Neural cell (in vitro differentiated cells): ENCODE measurements at regions not wholly inside any gene's neighbourhood (a gene's known extent, or its start where the extent isn't known, plus 50 kb on each side); places are given as distances from the start of the nearest gene placed in this dataset.
"Not testable (repeated sequence)": the region's sequence is repeated elsewhere in the genome, so short reads cannot be mapped to it uniquely, and the experiment has no call there.

Source experiments
- H2AFZ ChIP-seq: fragments of 200-600, 300-800 bp; sonication (generic), shearing (Covaris generic); 2 replicates; pipeline ENCODE4 v1.6.0; 2014; ENCODE audit warnings: low read depth, mild to moderate bottlenecking, antibody characterized with exemption, low read length, moderate library complexity
- H3F3A ChIP-seq: fragments of 200-600 bp; shearing (Covaris generic); 2 replicates; pipeline ENCODE4 v1.6.1; 2016; ENCODE audit warnings: mild to moderate bottlenecking, moderate library complexity, mixed read lengths, antibody characterized with exemption, low read length; ENCODE audit not compliant: insufficient read depth, poor library complexity, severe bottlenecking
- H3K27ac ChIP-seq: fragments of 200-600, 300-800 bp; sonication (generic), shearing (Covaris generic); 2 replicates; pipeline ENCODE4 v1.5.1; 2014; ENCODE audit warnings: mild to moderate bottlenecking, low read length, moderate library complexity
- H3K27me3 ChIP-seq: fragments of 300-800, 200-600 bp; sonication (generic), shearing (Covaris generic); 2 replicates; pipeline ENCODE4 v1.6.0; 2014; ENCODE audit warnings: mild to moderate bottlenecking, low read depth, low read length, moderate library complexity; ENCODE audit not compliant: insufficient read depth
- H3K36me3 ChIP-seq: fragments of 300-800, 200-600 bp; sonication (generic), shearing (Covaris generic); 2 replicates; pipeline ENCODE4 v1.5.1; 2014; ENCODE audit warnings: mild to moderate bottlenecking, antibody characterized with exemption, low read length, moderate library complexity; ENCODE audit not compliant: insufficient read depth
- H3K4me2 ChIP-seq: fragments of 300-800, 200-600 bp; sonication (generic), shearing (Covaris generic); 2 replicates; pipeline ENCODE4 v1.6.0; 2014; ENCODE audit warnings: mild to moderate bottlenecking, low read length
- H3K4me3 ChIP-seq: fragments of 300-800, 200-600 bp; sonication (generic), shearing (Covaris generic); 2 replicates; pipeline ENCODE4 v1.5.1; 2014; ENCODE audit warnings: mild to moderate bottlenecking, low read length, moderate library complexity
- H3K79me2 ChIP-seq: fragments of 200-600 bp; shearing (Covaris generic); replicated peaks from 2 replicates; pipeline ENCODE4 v1.6.0; 2014; ENCODE audit warnings: mild to moderate bottlenecking, low read length, moderate library complexity; ENCODE audit not compliant: insufficient read depth
- H3K9ac ChIP-seq: fragments of 300-800, 200-600 bp; sonication (generic), shearing (Covaris generic); 2 replicates; pipeline ENCODE4 v1.6.1; 2016; ENCODE audit warnings: mild to moderate bottlenecking, low read length, mixed read lengths
- H3K9me2 ChIP-seq: fragments of 200-600 bp; shearing (Covaris generic); 2 replicates; pipeline ENCODE4 v1.6.1; 2016; ENCODE audit warnings: mild to moderate bottlenecking, low read length, mixed read lengths; ENCODE audit not compliant: insufficient read depth
- H3K9me3 ChIP-seq: fragments of 200-600, 300-800 bp; sonication (generic), shearing (Covaris generic); 2 replicates; pipeline ENCODE4 v1.6.1; 2016; ENCODE audit warnings: mild to moderate bottlenecking, mixed run types, low read length, moderate library complexity, mixed read lengths
- H4K20me1 ChIP-seq: fragments of 200-600 bp; shearing (Covaris generic); 2 replicates; pipeline ENCODE4 v1.6.1; 2016; ENCODE audit warnings: mild to moderate bottlenecking, mixed run types; ENCODE audit not compliant: insufficient read depth
- small RNA-seq, 3 experiments: library from RNA; depleted of rRNA; stranded (forward); fragments of <200 nt; gene quantifications; one replicate each; pipeline ENCODE3, GENCODE V24; 2012

DNA sequence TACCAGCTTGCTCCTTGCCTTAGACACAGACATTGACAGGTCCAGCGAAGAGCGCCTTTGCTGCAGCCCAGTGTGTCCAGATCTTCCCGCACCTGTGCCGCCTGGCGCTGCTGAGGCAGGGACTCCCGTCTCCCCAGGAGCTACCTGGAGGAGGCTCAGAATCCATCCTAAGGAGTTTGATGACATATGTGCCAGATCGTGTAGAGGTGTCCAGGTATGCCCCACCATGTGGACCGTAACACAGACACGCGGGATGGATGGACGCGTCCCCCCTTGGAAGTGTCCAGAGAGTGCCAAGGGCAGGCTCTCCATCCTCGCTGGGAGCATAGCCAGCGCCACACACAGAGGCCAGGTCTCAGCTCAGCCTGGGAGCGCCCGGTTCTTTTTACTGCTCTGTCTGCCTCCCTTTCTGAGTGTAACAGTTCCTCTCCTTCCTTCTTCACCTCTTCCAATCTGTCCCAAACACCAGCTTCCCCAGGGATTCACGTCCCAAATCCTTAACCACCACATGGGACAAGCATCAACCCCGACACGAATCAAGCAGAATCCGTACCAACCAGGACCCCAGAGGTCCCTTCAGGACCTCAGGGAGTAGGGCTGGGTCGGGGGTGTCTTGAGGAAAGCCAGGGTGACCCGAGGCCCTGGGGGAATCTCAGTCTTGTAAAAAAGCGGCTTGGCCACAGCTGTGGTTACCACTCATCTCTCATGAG, 126.7 kb downstream of the GOLGA8T start:
- not testable (repeated sequence) for H3K36me3 ChIP-seq, H3K9me2 ChIP-seq, H3K27me3 ChIP-seq, H3K79me2 ChIP-seq, H3K4me3 ChIP-seq, H3K27ac ChIP-seq, H3K4me2 ChIP-seq, H3K9ac ChIP-seq, H3F3A ChIP-seq, H4K20me1 ChIP-seq, H2AFZ ChIP-seq, H3K9me3 ChIP-seq

DNA sequence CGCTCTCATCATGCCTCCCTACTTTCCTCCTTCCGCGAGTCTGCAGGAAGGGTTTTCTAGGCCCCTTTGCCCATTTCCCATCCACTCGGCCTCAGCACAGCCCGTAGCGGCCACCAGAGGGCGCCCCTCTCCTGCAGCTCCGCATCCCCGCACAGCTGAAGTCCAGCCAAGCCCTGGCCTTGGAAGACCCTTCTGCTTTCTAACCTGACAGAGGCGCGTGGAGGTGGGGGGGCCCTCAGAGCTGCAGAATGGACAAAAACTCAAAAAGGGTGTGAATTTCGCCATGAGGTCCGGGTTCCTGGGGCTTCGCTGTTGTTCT, 127.2 kb downstream of the GOLGA8T start:
- H2AFZ ChIP-seq, H3F3A ChIP-seq: not testable (repeated sequence)

DNA sequence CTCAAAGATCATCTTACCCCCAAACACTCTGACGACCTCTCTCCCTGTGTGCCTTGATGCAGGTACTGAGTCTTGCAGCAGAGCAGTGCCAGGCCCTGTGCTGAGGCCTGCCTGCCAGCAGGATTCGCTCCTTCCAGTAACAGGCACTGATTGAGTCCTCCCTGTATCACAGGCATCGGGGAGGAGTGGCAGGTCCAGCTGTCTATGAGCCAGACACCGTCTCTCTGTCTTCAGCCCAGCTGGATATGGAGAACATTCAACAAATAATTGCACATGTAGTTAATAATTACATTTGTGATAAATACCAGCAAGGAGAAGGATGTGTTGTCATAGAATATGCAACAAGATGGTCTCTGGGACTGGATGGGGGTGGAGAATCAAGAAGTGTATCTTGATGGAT, 129.1 kb downstream of the GOLGA8T start:
- not testable (repeated sequence) for H3K4me3 ChIP-seq, H3K79me2 ChIP-seq, H3K9ac ChIP-seq, H3F3A ChIP-seq, H3K9me3 ChIP-seq, H3K27me3 ChIP-seq, H3K4me2 ChIP-seq, H3K9me2 ChIP-seq, H3K27ac ChIP-seq, H2AFZ ChIP-seq, H3K36me3 ChIP-seq, H4K20me1 ChIP-seq

More for the DNA sequence above, 127.2 kb downstream of the GOLGA8T start:
- H3K27ac ChIP-seq, H3K9ac ChIP-seq, H4K20me1 ChIP-seq, H3K27me3 ChIP-seq, H3K4me2 ChIP-seq, H3K79me2 ChIP-seq, H3K9me2 ChIP-seq, H3K9me3 ChIP-seq, H3K4me3 ChIP-seq, H3K36me3 ChIP-seq: not testable (repeated sequence)

DNA sequence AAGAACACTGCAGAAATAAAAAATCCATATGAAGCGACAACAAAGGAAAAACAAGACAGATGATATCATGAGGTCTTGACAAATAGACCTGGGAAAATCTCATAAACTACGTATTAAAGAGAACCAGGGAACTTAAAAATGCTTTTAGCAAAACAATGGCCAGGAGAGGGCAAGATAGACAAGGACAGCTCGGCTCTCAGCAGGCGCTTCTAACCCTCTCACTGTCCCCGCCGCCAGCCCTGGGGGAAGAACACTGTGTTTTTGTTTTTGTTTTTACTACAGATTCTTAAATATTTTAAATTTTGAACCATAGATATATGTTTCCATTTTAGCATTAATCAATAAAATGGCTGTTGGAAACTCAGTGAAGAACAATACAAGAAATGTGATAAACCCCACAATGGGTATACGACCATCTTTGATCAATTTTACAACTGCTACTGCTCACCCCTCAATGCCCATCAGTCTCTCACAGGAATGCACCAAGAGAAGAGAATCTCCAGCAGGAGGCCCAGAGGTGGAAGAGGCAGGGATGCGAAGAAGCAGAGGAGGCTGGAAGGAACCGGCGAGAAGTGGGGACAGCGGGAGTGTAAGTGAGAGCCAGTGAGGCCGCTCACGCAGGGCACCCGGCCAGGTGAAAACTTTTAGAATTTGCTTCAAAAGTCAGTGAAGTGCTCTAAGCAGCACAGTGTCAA, 98.0 kb downstream of the CHRFAM7A start:
- not testable (repeated sequence) for H3K9me3 ChIP-seq, H3K9ac ChIP-seq, H3K9me2 ChIP-seq, H4K20me1 ChIP-seq, H3K27ac ChIP-seq, H3K4me2 ChIP-seq, H3K79me2 ChIP-seq, H3K27me3 ChIP-seq, H2AFZ ChIP-seq, H3F3A ChIP-seq, H3K4me3 ChIP-seq, H3K36me3 ChIP-seq

DNA sequence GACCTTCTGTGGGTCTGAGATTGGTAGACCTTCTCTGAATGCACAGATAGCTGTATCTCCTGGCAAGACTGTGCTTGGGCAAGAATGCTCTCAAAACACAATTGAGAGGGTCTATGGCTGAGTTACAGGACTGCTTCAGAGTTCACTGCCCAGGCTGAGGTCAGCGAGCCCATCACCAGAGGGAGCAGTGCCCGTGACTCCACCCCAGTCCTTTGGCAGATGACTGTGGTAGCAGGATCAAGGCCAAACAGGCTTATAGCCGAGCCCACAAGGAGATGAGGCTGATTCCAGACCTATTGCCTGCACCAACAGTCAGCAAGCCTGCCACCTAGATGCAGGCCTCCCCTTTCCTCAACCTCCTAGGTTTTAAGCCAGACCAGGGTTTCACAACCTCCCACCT, 89.4 kb downstream of the CHRFAM7A start:
- H3K9me3 ChIP-seq, H4K20me1 ChIP-seq, H3K9ac ChIP-seq, H3K27ac ChIP-seq, H3K4me2 ChIP-seq, H3K27me3 ChIP-seq, H3K79me2 ChIP-seq, H3K9me2 ChIP-seq, H3K36me3 ChIP-seq, H3K4me3 ChIP-seq, H2AFZ ChIP-seq, H3F3A ChIP-seq: not testable (repeated sequence)

Small RNA genes in the stretch of these regions (small RNA-seq; reads per million reads assigned to genes)
- 0 reads per million in 3 experiments for gene RNU6-17P
